ENCODE measurements at regions not wholly inside any gene's neighbourhood (a gene's known extent, or its start where the extent isn't known, plus 50 kb on each side); places are given as distances from the start of the nearest gene placed in this dataset.

- no peak overlapping the region for H4K5ac ChIP-seq (ENCODE audit: insufficient read length, low read depth, low read length)
- H3K9me3 ChIP-seq (ENCODE audit: control insufficient read depth, low read depth, low read length), result no peaks in the 10 kb centered on the region
- H3K27me3 Mint-ChIP-seq (ENCODE audit: low read depth), result peaks cover 1% of the 10 kb centered on the region; the same call in 1 of the 2 replicates
- no peaks in the 10 kb centered on the region for H3K79me1 ChIP-seq (ENCODE audit: insufficient read depth, low read depth, low read length, poor library complexity, severe bottlenecking)
- H2AFZ ChIP-seq (ENCODE audit: low read length), result no peak overlapping the region
- H2AK5ac ChIP-seq (ENCODE audit: insufficient read length, low read length), result no peak overlapping the region
- H2BK5ac ChIP-seq (ENCODE audit: insufficient read length, low read length), result no peak overlapping the region
- no peaks in the 10 kb centered on the region for H3K27me3 ChIP-seq (ENCODE audit: insufficient read depth, low read length)
- H3K4me1 Mint-ChIP-seq, result peaks cover 6 to 10% of the 10 kb centered on the region in 2 experiments
- H3K27ac ChIP-seq (ENCODE audit: insufficient read length, low read depth, low read length), result no peak overlapping the region
- no peak overlapping the region for H3K4me2 ChIP-seq (ENCODE audit: insufficient read depth, insufficient read length, low read length)
- no peak overlapping the region for H2BK15ac ChIP-seq (ENCODE audit: low read depth, low read length)
- no peaks in the 10 kb centered on the region for H3K79me2 ChIP-seq (ENCODE audit: insufficient read depth, low read length)
- peaks cover 55 to 89% of the 10 kb centered on the region in 2 experiments for H3K9me3 Mint-ChIP-seq
- H2BK20ac ChIP-seq (ENCODE audit: low read depth, low read length, poor library complexity, severe bottlenecking), result no peak overlapping the region
- no peak overlapping the region for H3K56ac ChIP-seq (ENCODE audit: insufficient read length, low read depth, low read length)
- no peak overlapping the region for H3K18ac ChIP-seq (ENCODE audit: insufficient read length, low read depth, low read length)
- H3K4ac ChIP-seq (ENCODE audit: low read depth, low read length), result no peak overlapping the region
- no peak overlapping the region for H3K23ac ChIP-seq (ENCODE audit: insufficient read length, low read depth, low read length)
- H4K8ac ChIP-seq (replicated peaks; ENCODE audit: insufficient read length, low read depth, low read length), result no peak overlapping the region
- no peak overlapping the region for H3K27ac Mint-ChIP-seq
- no peak overlapping the region for H3K9ac ChIP-seq (ENCODE audit: extremely low read depth, insufficient read length, low read length)
- no peak for TF ChIP-seq CTCF (conservative IDR thresholded peaks at IDR 0.05)
- H3K23me2 ChIP-seq (ENCODE audit: insufficient read length, low read depth, low read length, poor library complexity, severe bottlenecking), result no peaks in the 10 kb centered on the region
- WGBS (ENCODE audit: extremely low coverage, insufficient read length, low lambda C conversion rate), result no CpG with 5 or more reads among the region's 11 CpGs
- H3K4me3 Mint-ChIP-seq, result no peak overlapping the region
- no peak for DNase-seq
- no peak overlapping the region for H2BK120ac ChIP-seq (ENCODE audit: low read depth, low read length, poor library complexity, severe bottlenecking)
- 0 out of 2 replicates have a peak, but pooled peaks cover 2% of the 10 kb centered on the region for H3K4me1 ChIP-seq (ENCODE audit: insufficient read depth, low read length)
- H3K36me3 Mint-ChIP-seq (ENCODE audit: insufficient read depth in 1 of 3, low read depth in 3 of 3), result peaks cover 0 to 1% (median 0%) of the 10 kb centered on the region in 3 experiments; a peak in 3 of 7 replicates
- H4K20me1 ChIP-seq (ENCODE audit: control insufficient read depth, insufficient read depth, insufficient read length), result no peaks in the 10 kb centered on the region
- H4K91ac ChIP-seq (ENCODE audit: insufficient read length, low read depth, low read length), result no peak overlapping the region
- H3T11ph ChIP-seq (ENCODE audit: low read length), result no peak overlapping the region
- H2BK12ac ChIP-seq (ENCODE audit: insufficient read length, low read depth, low read length), result no peak overlapping the region
- peak overlapping the region; percentile 28 for H3K14ac ChIP-seq (ENCODE audit: insufficient read depth, low read length)
Measured at GRCh38 chrX:39450234-39450977, 647.4 kb downstream of the BCOR start.

Data from H9 (cell line).